K562 (cell line): ENCODE measurements at regions not wholly inside any gene's neighbourhood (a gene's known extent, or its start where the extent isn't known, plus 50 kb on each side); places are given as distances from the start of the nearest gene placed in this dataset.

Source experiments
- ATAC-seq: fragments of 200-7000 bp; cut with Tn5 transposase; 3 replicates; pipeline ENCODE4 v1.9.1; 2020; ENCODE audit warnings: moderate library complexity
- BruUV-seq: library from RNA; stranded (reverse); fragments of 400-500 nt; replicated peaks from 2 replicates; lab custom pipeline; 2021; lab: Mats Ljungman, UMichigan
- CTCF ChIA-PET: fragments of 300-600 bp; formaldehyde crosslinking; extraction: SDS; loops from one replicate; lab custom pipeline; 2021; ENCODE audit warnings: low intra/inter-chr PET ratio; lab: Yijun Ruan, JAX
- POLR2A ChIA-PET: fragments of 300-600, 350-650 bp; sonication (Branson Sonifier 250); formaldehyde crosslinking; extraction: SDS; loops from one replicate; lab custom pipeline; 2021; ENCODE audit warnings: antibody characterized with exemption, inconsistent platforms; lab: Yijun Ruan, JAX
- DNase-seq, 4 experiments: peaks; one replicate each; pipeline versions ENCODE4 v3.0.0 to v3.0.0-alpha.2; 2011 to 2018; ENCODE audit warnings: low spot score in 3 of 4, mixed read lengths in 3 of 4; ENCODE audit errors: extremely low read depth in 1 of 4
- FAIRE-seq: peaks from 2 replicates; lab custom pipeline; 2011; peaks lifted over from hg19 to GRCh38; lab: Jason Lieb, UNC
- H2AFZ ChIP-seq: 2 replicates; pipeline ENCODE4 v1.6.0; 2011; ENCODE audit warnings: low read depth, low read length, control low read depth, inconsistent platforms
- H3K27ac ChIP-seq: fragments of 200-600 bp; 3 replicates; pipeline ENCODE4 v1.8.0; 2011; ENCODE audit warnings: low read depth, mild to moderate bottlenecking, control low read depth, inconsistent platforms, low read length, moderate library complexity, mixed read lengths; ENCODE audit errors: extremely low read depth
- H3K27me3 ChIP-seq, 2 experiments: fragments of 300-600 bp in 1 of 2; 2 replicates in 1 of 2; 3 replicates in 1 of 2; pipeline versions ENCODE4 v1.6.0 to v1.8.0; 2011; ENCODE audit warnings: inconsistent platforms in 2 of 2, low read length in 2 of 2, mild to moderate bottlenecking in 1 of 2, mixed read lengths in 1 of 2, moderate library complexity in 1 of 2; ENCODE audit not compliant: control insufficient read depth in 2 of 2, insufficient read depth in 2 of 2
- H3K36me3 ChIP-seq: fragments of 300-600 bp; 3 replicates; pipeline ENCODE4 v1.8.0; 2011; ENCODE audit warnings: mild to moderate bottlenecking, low read length, inconsistent platforms; ENCODE audit not compliant: control insufficient read depth, insufficient read depth
- H3K4me1 ChIP-seq, 2 experiments: fragments of 200-600 bp in 1 of 2; replicated peaks in 1 of 2; 2 replicates in 1 of 2; 3 replicates in 1 of 2; pipeline versions ENCODE4 v1.5.1 to v1.8.0; 2011; ENCODE audit warnings: inconsistent platforms in 2 of 2, low read length in 2 of 2, mild to moderate bottlenecking in 1 of 2, mixed read lengths in 1 of 2, moderate library complexity in 1 of 2; ENCODE audit not compliant: control insufficient read depth in 2 of 2, insufficient read depth in 2 of 2
- H3K4me2 ChIP-seq: 2 replicates; pipeline ENCODE4 v1.6.1; 2011; ENCODE audit warnings: low read length, control low read depth, inconsistent platforms, mixed read lengths; ENCODE audit not compliant: insufficient read depth
- H3K4me3 ChIP-seq: fragments of 200-600 bp; sonication (generic), shearing (Covaris generic); 2 replicates; pipeline ENCODE4 v1.5.1; 2016; ENCODE audit warnings: control low read depth, inconsistent platforms
- H3K79me2 ChIP-seq: fragments of 200-600 bp; 3 replicates; pipeline ENCODE4 v1.8.0; 2011; ENCODE audit warnings: low read length, inconsistent platforms; ENCODE audit not compliant: control insufficient read depth, insufficient read depth
- H3K9ac ChIP-seq, 2 experiments: 2 replicates each; pipeline versions ENCODE4 v1.6.0 to v1.6.1; 2011; ENCODE audit warnings: low read depth in 2 of 2, low read length in 2 of 2, control low read depth in 1 of 2, inconsistent platforms in 1 of 2, mild to moderate bottlenecking in 1 of 2, mixed read lengths in 1 of 2; ENCODE audit not compliant: insufficient read depth in 1 of 2
- H3K9me1 ChIP-seq: one replicate; pipeline ENCODE4 v1.6.0; 2011; ENCODE audit warnings: inconsistent platforms, mild to moderate bottlenecking, low read length, moderate library complexity; ENCODE audit not compliant: control insufficient read depth, insufficient read depth
- H3K9me3 ChIP-seq: replicated peaks from 2 replicates; pipeline ENCODE4 v1.5.1; 2011; ENCODE audit warnings: low read depth, low read length, inconsistent platforms; ENCODE audit not compliant: control insufficient read depth, insufficient read depth
- H4K20me1 ChIP-seq: replicated peaks from 2 replicates; pipeline ENCODE4 v1.6.1; 2011; ENCODE audit warnings: low read length, inconsistent platforms, mixed read lengths; ENCODE audit not compliant: control insufficient read depth, insufficient read depth
- CBFA2T3 ChIP-seq: fragments of 450-650 bp; IDR thresholded peaks from 2 replicates; pipeline ENCODE4 v1.6.1; 2017
- CHD2 ChIP-seq: IDR thresholded peaks from 2 replicates; pipeline ENCODE4 v1.6.1; 2011; ENCODE audit warnings: low read depth, low read length
- CTCF ChIP-seq, 3 experiments: IDR thresholded peaks in 2 of 3; conservative IDR thresholded peaks in 1 of 3; 2 replicates each; pipeline ENCODE4 v1.5.1; 2011 to 2012; ENCODE audit warnings: low read length in 3 of 3, mild to moderate bottlenecking in 3 of 3, control low read depth in 2 of 3, improper control_type of control experiment in 1 of 3, inconsistent platforms in 1 of 3, low read depth in 1 of 3, mixed read lengths in 1 of 3, moderate library complexity in 1 of 3; ENCODE audit not compliant: insufficient read depth in 2 of 3
- EZH2 ChIP-seq: IDR thresholded peaks from 2 replicates; pipeline ENCODE4 v1.6.1; 2012; ENCODE audit warnings: low read depth, mild to moderate bottlenecking, inconsistent platforms, low read length, borderline replicate concordance
- FOXO4 ChIP-seq: fragments of 450-650 bp; formaldehyde crosslinking; IDR thresholded peaks from 2 replicates; pipeline ENCODE4 v1.4.0; 2020; ENCODE audit warnings: mild to moderate bottlenecking, moderate library complexity
- MEF2A ChIP-seq: IDR thresholded peaks from 2 replicates; pipeline ENCODE4 v1.6.1; 2011; ENCODE audit warnings: low read depth, mild to moderate bottlenecking, low read length, moderate library complexity; ENCODE audit not compliant: control insufficient read depth
- PML ChIP-seq: IDR thresholded peaks from 2 replicates; pipeline ENCODE4 v1.6.1; 2012; ENCODE audit warnings: low read length, inconsistent platforms
- POLR2B ChIP-seq: fragments of 450-650 bp; IDR thresholded peaks from 2 replicates; pipeline ENCODE4 v1.6.1; 2018; ENCODE audit warnings: low read depth; ENCODE audit not compliant: partially characterized antibody
- SMARCA4 ChIP-seq: fragments of 450-650 bp; IDR thresholded peaks from 2 replicates; pipeline ENCODE4 v1.6.1; 2016
- TCF3 ChIP-seq: sonication (generic); formaldehyde crosslinking; IDR thresholded peaks from 2 replicates; pipeline ENCODE4 v1.4.0; 2020; ENCODE audit warnings: mild to moderate bottlenecking, missing genetic modification reagents
- TCF7L2 ChIP-seq: fragments of 150-350 bp; IDR thresholded peaks from 2 replicates; pipeline ENCODE4 v1.6.1; 2016; ENCODE audit warnings: low read depth, mild to moderate bottlenecking, low read length, moderate library complexity
- ZNF232 ChIP-seq: sonication (generic); formaldehyde crosslinking; IDR thresholded peaks from 2 replicates; pipeline ENCODE4 v1.8.0; 2022; ENCODE audit warnings: mild to moderate bottlenecking, missing genetic modification reagents
- ZNF512 ChIP-seq: IDR thresholded peaks from 2 replicates; pipeline ENCODE4 v1.6.1; 2016; ENCODE audit warnings: missing genetic modification characterization, missing compliant biosample characterization
- WGBS: fragments of 100-300 bp; shearing (Covaris generic); methylation state at CpG from one replicate; pipeline ENCODE4 v1.1.6; 2016; ENCODE audit warnings: low coverage, mixed read lengths; ENCODE audit not compliant: insufficient coverage; ENCODE audit errors: missing lambda C conversion rate; 5-methylcytosine and 5-hydroxymethylcytosine counted together
- in situ Hi-C: fragments of 300-500 bp; cut with MboI; formaldehyde crosslinking; loops from 4 replicates; pipeline ENCODE4 v1.15.0; 2018; ENCODE audit warnings: inconsistent platforms, mixed read lengths
- intact Hi-C: fragments of 100-400 bp; cut with micrococcal nuclease; formaldehyde crosslinking; loops from 2 replicates; pipeline ENCODE4 v1.14.2; 2022
- TF ChIP-seq, protein P1 (sequence below): sonication (generic); formaldehyde crosslinking; IDR thresholded peaks from 2 replicates; pipeline ENCODE4 v1.8.0; 2022; ENCODE audit warnings: missing genetic modification reagents, mild to moderate bottlenecking, moderate library complexity, borderline replicate concordance
- TF ChIP-seq, protein P2 (sequence below): fragments of 450-650 bp; formaldehyde crosslinking; IDR thresholded peaks from 2 replicates; pipeline ENCODE4 v1.4.0; 2022; ENCODE audit warnings: mild to moderate bottlenecking, moderate library complexity

GRCh38 chr18:78430131-78430758 lies 549.4 kb upstream of the SALL3 start:
- no peaks in the 10 kb centered on the region; a peak in 1 of 5 replicates for H3K4me1 ChIP-seq
- ChIA-PET POLR2A (interaction anchor here (0.8 kb wide), 1 partner anchor 437 kb away, joined by 3 read pairs; no protein-coding TSS in a partner anchor), CTCF (no interaction called here)
- no peaks in the 10 kb centered on the region for H3K9me1 ChIP-seq
- H3K4me2 ChIP-seq = no peak overlapping the region
- no peak overlapping the region for H3K9ac ChIP-seq
- H3K79me2 ChIP-seq = no peaks in the 10 kb centered on the region
- no peak overlapping the region for H3K27ac ChIP-seq
- H3K4me3 ChIP-seq = no peak overlapping the region
- ATAC-seq (no peak; the same call in 2 of the 3 replicates), DNase-seq (peak in 1 of 4 experiments; percentile 12), FAIRE-seq (no peak)
- H3K36me3 ChIP-seq = no peaks in the 10 kb centered on the region
- H3K9me3 ChIP-seq = no peaks in the 10 kb centered on the region
- in situ Hi-C loops = no loop called here
- peaks cover 0 to 33% of the 10 kb centered on the region in 2 experiments; a peak in 2 of 5 replicates for H3K27me3 ChIP-seq
- no peaks in the 10 kb centered on the region for H4K20me1 ChIP-seq
- BruUV-seq = no TSS peak
- intact Hi-C loops = no loop called here
- 1% methylated on average over 23 of the region's 28 CpGs for WGBS
- H2AFZ ChIP-seq = no peak overlapping the region
- no peak for TF ChIP-seq ZNF512 (tag)
- no peak for TF ChIP-seq CHD2
- no peak for TF ChIP-seq ZNF232 (CRISPR knock-in tag)
- TF ChIP-seq POLR2B = no peak
- TF ChIP-seq EZH2 = no peak
- no peak for TF ChIP-seq MEF2A
- TF ChIP-seq TCF3 (CRISPR knock-in tag) = peak; percentile 64
- TF ChIP-seq, protein P1, sequence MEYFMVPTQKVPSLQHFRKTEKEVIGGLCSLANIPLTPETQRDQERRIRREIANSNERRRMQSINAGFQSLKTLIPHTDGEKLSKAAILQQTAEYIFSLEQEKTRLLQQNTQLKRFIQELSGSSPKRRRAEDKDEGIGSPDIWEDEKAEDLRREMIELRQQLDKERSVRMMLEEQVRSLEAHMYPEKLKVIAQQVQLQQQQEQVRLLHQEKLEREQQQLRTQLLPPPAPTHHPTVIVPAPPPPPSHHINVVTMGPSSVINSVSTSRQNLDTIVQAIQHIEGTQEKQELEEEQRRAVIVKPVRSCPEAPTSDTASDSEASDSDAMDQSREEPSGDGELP (CRISPR knock-in tag) = peak; percentile 26; the same call in 1 of the 2 replicates
- TF ChIP-seq CBFA2T3 = peak; percentile 75
- TF ChIP-seq TCF7L2 = no peak
- TF ChIP-seq SMARCA4 = no peak
- no peak for TF ChIP-seq CTCF (IDR thresholded peaks at IDR 0.05 in 2 of 3, conservative IDR thresholded peaks at IDR 0.05 in 1 of 3; ENCODE audit: insufficient read depth in 2 of 3, low read depth in 1 of 3, low read length in 3 of 3)
- TF ChIP-seq FOXO4 = no peak
- TF ChIP-seq, protein P2, sequence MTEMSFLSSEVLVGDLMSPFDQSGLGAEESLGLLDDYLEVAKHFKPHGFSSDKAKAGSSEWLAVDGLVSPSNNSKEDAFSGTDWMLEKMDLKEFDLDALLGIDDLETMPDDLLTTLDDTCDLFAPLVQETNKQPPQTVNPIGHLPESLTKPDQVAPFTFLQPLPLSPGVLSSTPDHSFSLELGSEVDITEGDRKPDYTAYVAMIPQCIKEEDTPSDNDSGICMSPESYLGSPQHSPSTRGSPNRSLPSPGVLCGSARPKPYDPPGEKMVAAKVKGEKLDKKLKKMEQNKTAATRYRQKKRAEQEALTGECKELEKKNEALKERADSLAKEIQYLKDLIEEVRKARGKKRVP (CRISPR knock-in tag) = no peak
- TF ChIP-seq PML = 0 out of 2 replicates have a peak, but pooled peaks have one; percentile 43
